BE2C (cell line): ENCODE measurements at regions not wholly inside any gene's neighbourhood (a gene's known extent, or its start where the extent isn't known, plus 50 kb on each side); places are given as distances from the start of the nearest gene placed in this dataset.

Experiments
- DNase-seq: peaks from one replicate; pipeline ENCODE4 v3.0.0-alpha.2; 2020
- H3K27me3 ChIP-seq: fragments of 250-450 bp; sonication (Bioruptor Pico); 2 replicates; pipeline ENCODE4 v1.5.1; 2020; ENCODE audit warnings: mild to moderate bottlenecking
- H3K36me3 ChIP-seq: fragments of 250-450 bp; sonication (Bioruptor Pico); 2 replicates; pipeline ENCODE4 v1.5.1; 2020; ENCODE audit warnings: mild to moderate bottlenecking
- H3K4me1 ChIP-seq: fragments of 250-450 bp; sonication (Bioruptor Pico); 2 replicates; pipeline ENCODE4 v1.5.1; 2020
- H3K4me3 ChIP-seq: 2 replicates; pipeline ENCODE4 v1.5.1; 2011; ENCODE audit warnings: low read depth, low read length
- H3K9me3 ChIP-seq: fragments of 250-450 bp; sonication (Bioruptor Pico); 2 replicates; pipeline ENCODE4 v1.5.1; 2020
- TF ChIP-seq, protein P1 (sequence below): IDR thresholded peaks from 2 replicates; pipeline ENCODE4 v1.5.1; 2012; ENCODE audit warnings: mild to moderate bottlenecking, low read depth, low read length

DNA sequence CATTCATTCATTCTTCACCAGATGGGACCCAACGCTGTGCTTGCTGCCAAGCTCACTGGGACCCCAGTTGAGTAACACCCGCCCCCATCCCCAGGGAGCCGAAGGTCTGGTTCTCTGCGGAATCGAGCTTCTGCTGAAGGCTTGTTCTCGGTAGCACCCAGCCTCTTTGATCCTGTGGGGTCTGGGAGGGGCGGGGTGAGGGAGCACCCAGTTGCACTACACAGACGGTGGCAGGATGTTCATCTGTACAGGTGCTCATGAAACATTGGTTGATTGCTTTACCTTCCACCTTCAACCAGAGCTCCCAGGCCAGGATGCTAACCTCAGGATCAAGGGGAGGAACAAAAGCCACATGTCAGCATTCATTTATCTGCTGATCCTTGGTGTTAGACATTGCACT lies 77.7 kb upstream of the RGMA start:
- Histone ChIP-seq H3K9me3 (no peaks in the 10 kb centered on the region; the same call in 1 of the 2 replicates), H3K4me1 (no peaks in the 10 kb centered on the region), H3K27me3 (peaks cover 13% of the 10 kb centered on the region; the same call in 1 of the 2 replicates), H3K4me3 (no peak overlapping the region), H3K36me3 (no peaks in the 10 kb centered on the region)
- TF ChIP-seq, protein P1, sequence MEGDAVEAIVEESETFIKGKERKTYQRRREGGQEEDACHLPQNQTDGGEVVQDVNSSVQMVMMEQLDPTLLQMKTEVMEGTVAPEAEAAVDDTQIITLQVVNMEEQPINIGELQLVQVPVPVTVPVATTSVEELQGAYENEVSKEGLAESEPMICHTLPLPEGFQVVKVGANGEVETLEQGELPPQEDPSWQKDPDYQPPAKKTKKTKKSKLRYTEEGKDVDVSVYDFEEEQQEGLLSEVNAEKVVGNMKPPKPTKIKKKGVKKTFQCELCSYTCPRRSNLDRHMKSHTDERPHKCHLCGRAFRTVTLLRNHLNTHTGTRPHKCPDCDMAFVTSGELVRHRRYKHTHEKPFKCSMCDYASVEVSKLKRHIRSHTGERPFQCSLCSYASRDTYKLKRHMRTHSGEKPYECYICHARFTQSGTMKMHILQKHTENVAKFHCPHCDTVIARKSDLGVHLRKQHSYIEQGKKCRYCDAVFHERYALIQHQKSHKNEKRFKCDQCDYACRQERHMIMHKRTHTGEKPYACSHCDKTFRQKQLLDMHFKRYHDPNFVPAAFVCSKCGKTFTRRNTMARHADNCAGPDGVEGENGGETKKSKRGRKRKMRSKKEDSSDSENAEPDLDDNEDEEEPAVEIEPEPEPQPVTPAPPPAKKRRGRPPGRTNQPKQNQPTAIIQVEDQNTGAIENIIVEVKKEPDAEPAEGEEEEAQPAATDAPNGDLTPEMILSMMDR = no peak
- DNase-seq = no peak

- no peaks in the 10 kb centered on the region for H3K4me1 ChIP-seq
- H3K9me3 ChIP-seq = no peaks in the 10 kb centered on the region; the same call in 1 of the 2 replicates
- TF ChIP-seq, protein P1 = no peak
- H3K27me3 ChIP-seq = peaks cover 13% of the 10 kb centered on the region; the same call in 1 of the 2 replicates
- H3K4me3 ChIP-seq = no peak overlapping the region
- DNase-seq = no peak
- H3K36me3 ChIP-seq = no peaks in the 10 kb centered on the region
Measured at GRCh38 chr15:93165734-93166470, 76.9 kb upstream of the RGMA start.

DNA sequence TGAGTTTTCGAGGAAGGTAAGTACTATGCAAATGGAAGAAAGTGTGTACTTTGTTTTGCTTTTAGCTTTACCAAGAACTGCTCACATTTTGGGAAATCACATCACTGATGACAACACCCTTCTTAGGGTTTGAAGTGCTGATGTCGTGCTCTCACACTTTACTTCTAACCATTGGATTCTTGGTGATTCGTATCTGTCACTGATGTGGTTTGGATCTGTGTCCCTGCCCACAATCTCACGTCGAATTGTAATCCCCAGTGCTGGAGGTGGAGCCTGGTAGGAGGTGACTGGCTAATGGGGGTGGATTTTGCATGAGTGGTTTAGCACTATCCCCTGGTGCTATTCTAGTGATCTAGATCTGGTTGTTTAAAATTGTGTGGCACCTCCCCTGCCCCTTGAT lies 75.4 kb upstream of the RGMA start:
- H3K4me1 ChIP-seq = no peaks in the 10 kb centered on the region
- no peak for DNase-seq
- H3K36me3 ChIP-seq = no peaks in the 10 kb centered on the region
- H3K4me3 ChIP-seq = no peak overlapping the region
- TF ChIP-seq, protein P1 = no peak
- H3K27me3 ChIP-seq = 0 out of 2 replicates have a peak, but pooled peaks cover 4% of the 10 kb centered on the region
- no peaks in the 10 kb centered on the region; the same call in 1 of the 2 replicates for H3K9me3 ChIP-seq

GRCh38 chr15:93162560-93162959 lies 73.5 kb upstream of the RGMA start:
- TF ChIP-seq, protein P1 = no peak
- Histone ChIP-seq H3K27me3 (0 out of 2 replicates have a peak, but pooled peaks cover 4% of the 10 kb centered on the region), H3K36me3 (no peaks in the 10 kb centered on the region), H3K9me3 (no peaks in the 10 kb centered on the region; the same call in 1 of the 2 replicates), H3K4me3 (no peak overlapping the region), H3K4me1 (no peaks in the 10 kb centered on the region)
- DNase-seq = no peak

DNA sequence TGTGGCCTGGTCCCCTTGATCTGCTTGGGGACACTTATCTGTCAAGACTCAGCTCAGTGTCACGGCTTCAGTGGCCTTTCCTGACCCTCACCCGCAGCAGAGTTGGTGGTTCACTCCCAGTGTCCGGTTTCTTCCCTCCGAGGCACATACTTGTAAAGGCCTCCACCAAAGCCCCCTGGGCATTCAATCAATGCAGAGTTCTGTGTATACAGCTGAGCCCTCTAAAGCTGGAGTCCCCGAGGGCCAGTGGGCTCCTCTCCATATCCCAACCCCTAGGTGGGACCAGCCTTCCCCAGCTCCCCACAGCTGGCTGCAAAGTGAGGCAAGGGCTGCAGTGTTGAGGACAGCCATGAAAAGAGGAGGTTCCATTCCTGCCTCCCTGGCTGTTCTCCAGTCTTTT lies 70.9 kb upstream of the RGMA start:
- TF ChIP-seq, protein P1 = no peak
- no peak overlapping the region for H3K4me3 ChIP-seq

More for the DNA sequence above, 70.9 kb upstream of the RGMA start:
- H3K27me3 ChIP-seq = no peaks in the 10 kb centered on the region
- no peaks in the 10 kb centered on the region for H3K4me1 ChIP-seq
- no peak for DNase-seq
- no peaks in the 10 kb centered on the region for H3K36me3 ChIP-seq
- H3K9me3 ChIP-seq = no peaks in the 10 kb centered on the region
